ENCODE measurements at regions not wholly inside any gene's neighbourhood (a gene's known extent, or its start where the extent isn't known, plus 50 kb on each side); places are given as distances from the start of the nearest gene placed in this dataset.

GRCh38 chrX:137245183-137245582 lies 211.4 kb upstream of the GPR101 start:
- H3K27ac ChIP-seq (ENCODE audit: low read length): no peak overlapping the region
- in situ Hi-C loops (cut with HindIII; ENCODE audit: low pct_unique_long_range_greater_than_20kb, low sequenced_read_pairs): no loop called here
- TF ChIP-seq SIN3A (IDR thresholded peaks at IDR 0.05; ENCODE audit: borderline replicate concordance, insufficient read depth, low read depth, low read length) (no peak), CTCF (IDR thresholded peaks at IDR 0.05) (no peak), TCF7L2 (IDR thresholded peaks at IDR 0.05; ENCODE audit: low read depth, low read length) (no peak), REST (IDR thresholded peaks at IDR 0.05; ENCODE audit: insufficient read depth in 1 of 2, low read depth in 2 of 2, low read length in 1 of 2) (no peak), POLR2AphosphoS5 (IDR thresholded peaks at IDR 0.05; ENCODE audit: low read depth, low read length) (no peak)
- no peaks in the 10 kb centered on the region for H3K36me3 ChIP-seq (ENCODE audit: control insufficient read depth, insufficient read depth, low read length)
- intact Hi-C loops (cut with micrococcal nuclease; ENCODE audit: unreplicated experiment): no loop called here
- ATAC-seq (no peak), DNase-seq (ENCODE audit: low read depth, low spot score) (no peak)
- CTCF ChIA-PET: no interaction called here
- H3K4me3 ChIP-seq (ENCODE audit: low read depth in 2 of 2, low read length in 2 of 2): no peak overlapping the region
- POLR2A ChIA-PET: no interaction called here
- H3K27me3 ChIP-seq (ENCODE audit: control insufficient read depth, insufficient read depth, low read length): no peaks in the 10 kb centered on the region
- no TSS peak for BruUV-seq (replicated peaks)
- H3K9me3 ChIP-seq (ENCODE audit: control insufficient read depth, insufficient read depth, low read depth, low read length): no peaks in the 10 kb centered on the region
- H3K4me1 ChIP-seq (ENCODE audit: control insufficient read depth, insufficient read depth, low read length): no peaks in the 10 kb centered on the region

- CTCF ChIA-PET: no interaction called here
- intact Hi-C loops (cut with micrococcal nuclease; ENCODE audit: unreplicated experiment): no loop called here
These were observed 203.0 kb upstream of the GPR101 start for GRCh38 chrX:137236837-137237236.

More at GRCh38 chrX:137236837-137237236, 203.0 kb upstream of the GPR101 start:
- TF ChIP-seq TCF7L2 (IDR thresholded peaks at IDR 0.05; ENCODE audit: low read depth, low read length) (no peak), POLR2AphosphoS5 (IDR thresholded peaks at IDR 0.05; ENCODE audit: low read depth, low read length) (no peak), CTCF (IDR thresholded peaks at IDR 0.05) (no peak), REST (IDR thresholded peaks at IDR 0.05; ENCODE audit: insufficient read depth in 1 of 2, low read depth in 2 of 2, low read length in 1 of 2) (no peak), SIN3A (IDR thresholded peaks at IDR 0.05; ENCODE audit: borderline replicate concordance, insufficient read depth, low read depth, low read length) (no peak)
- DNase-seq (ENCODE audit: low read depth, low spot score) (no peak), ATAC-seq (no peak)
- Histone ChIP-seq H3K4me1 (ENCODE audit: control insufficient read depth, insufficient read depth, low read length) (no peaks in the 10 kb centered on the region), H3K36me3 (ENCODE audit: control insufficient read depth, insufficient read depth, low read length) (no peaks in the 10 kb centered on the region), H3K4me3 (ENCODE audit: low read depth in 2 of 2, low read length in 2 of 2) (no peak overlapping the region), H3K27ac (ENCODE audit: low read length) (no peak overlapping the region), H3K9me3 (ENCODE audit: control insufficient read depth, insufficient read depth, low read depth, low read length) (no peaks in the 10 kb centered on the region), H3K27me3 (ENCODE audit: control insufficient read depth, insufficient read depth, low read length) (peaks cover 2% of the 10 kb centered on the region; the same call in 1 of the 2 replicates)
- BruUV-seq (replicated peaks): no TSS peak
- in situ Hi-C loops (cut with HindIII; ENCODE audit: low pct_unique_long_range_greater_than_20kb, low sequenced_read_pairs): no loop called here
- POLR2A ChIA-PET: no interaction called here
